Sigmoid colon (tissue), 6 donors: ENCODE measurements at regions not wholly inside any gene's neighbourhood (a gene's known extent, or its start where the extent isn't known, plus 50 kb on each side); places are given as distances from the start of the nearest gene placed in this dataset.

Experiments
- DNase-seq: peaks from one replicate; pipeline ENCODE4 v3.0.0-alpha.2; 2019
- H3K27ac ChIP-seq, 4 donors: fragments of 200-600 bp; sonication (generic); one replicate each; pipeline ENCODE4 v1.5.1; 2016 to 2019; ENCODE audit warnings: mild to moderate bottlenecking in 1 of 4
- H3K27me3 ChIP-seq, 3 donors: fragments of 200-600 bp; sonication (generic); one replicate each; pipeline ENCODE4 v1.5.1; 2019; ENCODE audit warnings: mild to moderate bottlenecking in 1 of 3
- H3K36me3 ChIP-seq, 4 donors: fragments of 200-600 bp; sonication (generic); one replicate each; pipeline ENCODE4 v1.5.1; 2016 to 2019
- H3K4me1 ChIP-seq, 4 donors: fragments of 200-600 bp; sonication (generic); one replicate each; pipeline ENCODE4 v1.5.1; 2017 to 2019
- H3K4me3 ChIP-seq, 4 donors: fragments of 200-600 bp; sonication (generic); one replicate each; pipeline ENCODE4 v1.5.1; 2017 to 2019; ENCODE audit warnings: mild to moderate bottlenecking in 2 of 4, moderate library complexity in 1 of 4
- H3K9me3 ChIP-seq, 4 donors: fragments of 200-600 bp in 3 of 4; sonication (generic) in 3 of 4; one replicate each; pipeline versions ENCODE4 v1.5.1 to v1.6.1; 2013 to 2019
- EP300 ChIP-seq, 4 donors: sonication (generic); formaldehyde crosslinking; IDR thresholded peaks; one replicate each; pipeline ENCODE4 v1.6.1; 2017; ENCODE audit warnings: antibody characterized with exemption in 4 of 4
- POLR2A ChIP-seq, 2 donors: fragments of 450-650 bp; IDR thresholded peaks; one replicate each; pipeline ENCODE4 v1.6.1; 2016; ENCODE audit warnings: antibody characterized with exemption in 2 of 2, mild to moderate bottlenecking in 2 of 2, moderate library complexity in 2 of 2
- POLR2AphosphoS5 ChIP-seq, 4 donors: sonication (generic); formaldehyde crosslinking; IDR thresholded peaks; one replicate each; pipeline ENCODE4 v1.6.1; 2017; ENCODE audit warnings: antibody characterized with exemption in 4 of 4
- WGBS, 2 donors: extraction: QIAGEN DNeasy Blood & Tissue Kit; methylation state at CpG; one replicate each; pipeline ENCODE4 v1.1.7; 2013; 5-methylcytosine and 5-hydroxymethylcytosine counted together
- intact Hi-C: fragments of 100-400 bp; cut with DNase I; formaldehyde crosslinking; loops from one replicate; pipeline ENCODE4 v1.15.1; 2023
- TF ChIP-seq, protein P1 (sequence below), 4 experiments: fragments of 450-650 bp in 3 of 4; fragments of 200-600 bp in 1 of 4; IDR thresholded peaks; one replicate each; pipeline ENCODE4 v1.5.1; 2016 to 2019; ENCODE audit warnings: antibody characterized with exemption in 4 of 4, mild to moderate bottlenecking in 3 of 4, moderate library complexity in 2 of 4
- donor health status: healthy with polysubstance abuse.
- donor health status: healthy.

DNA sequence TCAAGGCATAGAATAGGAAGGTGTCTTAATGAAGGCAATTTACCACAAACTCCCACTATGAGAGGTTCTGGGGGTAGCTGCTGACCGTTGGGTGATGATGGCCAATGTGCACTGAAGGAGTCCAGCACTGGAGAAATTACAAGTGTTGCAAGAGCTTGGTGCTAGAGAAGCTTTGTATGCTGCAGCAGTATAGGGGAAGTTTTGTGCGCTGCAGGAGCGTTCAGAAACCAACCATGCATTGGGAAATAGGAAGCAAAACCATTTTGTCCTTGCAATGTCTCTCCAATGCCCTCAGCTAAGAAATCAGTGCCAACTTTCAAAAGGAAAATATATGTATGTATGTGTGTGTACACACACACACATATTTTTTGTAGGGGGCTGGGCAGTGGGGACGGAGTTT, 441.6 kb upstream of the NAALADL2 start:
- DNase-seq: no peak
- H3K9me3 ChIP-seq: no peaks in the 10 kb centered on the region
- no peak overlapping the region for H3K27ac ChIP-seq
- H3K27me3 ChIP-seq: no peaks in the 10 kb centered on the region
- intact Hi-C loops: no loop called here
- no peaks in the 10 kb centered on the region for H3K36me3 ChIP-seq
- 77 to 89% methylated on average over 4 of the region's 4 CpGs for WGBS, 2 donors
- H3K4me1 ChIP-seq: no peaks in the 10 kb centered on the region
- TF ChIP-seq POLR2A (IDR thresholded peaks at IDR 0.05): no peak
- TF ChIP-seq, protein P1, sequence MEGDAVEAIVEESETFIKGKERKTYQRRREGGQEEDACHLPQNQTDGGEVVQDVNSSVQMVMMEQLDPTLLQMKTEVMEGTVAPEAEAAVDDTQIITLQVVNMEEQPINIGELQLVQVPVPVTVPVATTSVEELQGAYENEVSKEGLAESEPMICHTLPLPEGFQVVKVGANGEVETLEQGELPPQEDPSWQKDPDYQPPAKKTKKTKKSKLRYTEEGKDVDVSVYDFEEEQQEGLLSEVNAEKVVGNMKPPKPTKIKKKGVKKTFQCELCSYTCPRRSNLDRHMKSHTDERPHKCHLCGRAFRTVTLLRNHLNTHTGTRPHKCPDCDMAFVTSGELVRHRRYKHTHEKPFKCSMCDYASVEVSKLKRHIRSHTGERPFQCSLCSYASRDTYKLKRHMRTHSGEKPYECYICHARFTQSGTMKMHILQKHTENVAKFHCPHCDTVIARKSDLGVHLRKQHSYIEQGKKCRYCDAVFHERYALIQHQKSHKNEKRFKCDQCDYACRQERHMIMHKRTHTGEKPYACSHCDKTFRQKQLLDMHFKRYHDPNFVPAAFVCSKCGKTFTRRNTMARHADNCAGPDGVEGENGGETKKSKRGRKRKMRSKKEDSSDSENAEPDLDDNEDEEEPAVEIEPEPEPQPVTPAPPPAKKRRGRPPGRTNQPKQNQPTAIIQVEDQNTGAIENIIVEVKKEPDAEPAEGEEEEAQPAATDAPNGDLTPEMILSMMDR (IDR thresholded peaks at IDR 0.05): no peak
- TF ChIP-seq POLR2AphosphoS5 (IDR thresholded peaks at IDR 0.05): no peak
- no peak for TF ChIP-seq EP300 (IDR thresholded peaks at IDR 0.05)
- H3K4me3 ChIP-seq: no peak overlapping the region

- no peak overlapping the region for H3K4me3 ChIP-seq
- WGBS, 2 donors: 84 to 91% methylated on average over 1 of the region's 1 CpG
- H3K4me1 ChIP-seq: no peaks in the 10 kb centered on the region
- no peaks in the 10 kb centered on the region for H3K36me3 ChIP-seq
- no peak for TF ChIP-seq POLR2AphosphoS5 (IDR thresholded peaks at IDR 0.05)
- TF ChIP-seq, protein P1 (IDR thresholded peaks at IDR 0.05): no peak
- no peak for TF ChIP-seq EP300 (IDR thresholded peaks at IDR 0.05)
- no peak for TF ChIP-seq POLR2A (IDR thresholded peaks at IDR 0.05)
- no peak overlapping the region for H3K27ac ChIP-seq
- no peaks in the 10 kb centered on the region for H3K9me3 ChIP-seq
- DNase-seq: no peak
- intact Hi-C loops: no loop called here
- no peaks in the 10 kb centered on the region for H3K27me3 ChIP-seq
These were observed 439.9 kb upstream of the NAALADL2 start for GRCh38 chr3:174419216-174419615.

- no peaks in the 10 kb centered on the region for H3K9me3 ChIP-seq
- H3K27me3 ChIP-seq: no peaks in the 10 kb centered on the region
- 86 to 90% methylated on average over 2 of the region's 2 CpGs for WGBS, 2 donors
- intact Hi-C loops: no loop called here
- no peak for DNase-seq
- H3K4me1 ChIP-seq: no peaks in the 10 kb centered on the region
- no peak overlapping the region for H3K27ac ChIP-seq
- H3K36me3 ChIP-seq: no peaks in the 10 kb centered on the region
- TF ChIP-seq POLR2AphosphoS5 (IDR thresholded peaks at IDR 0.05): no peak
- TF ChIP-seq, protein P1 (IDR thresholded peaks at IDR 0.05): no peak
- no peak for TF ChIP-seq EP300 (IDR thresholded peaks at IDR 0.05)
- TF ChIP-seq POLR2A (IDR thresholded peaks at IDR 0.05): no peak
- no peak overlapping the region for H3K4me3 ChIP-seq
These were observed 435.2 kb upstream of the NAALADL2 start for GRCh38 chr3:174423936-174424335.

DNA sequence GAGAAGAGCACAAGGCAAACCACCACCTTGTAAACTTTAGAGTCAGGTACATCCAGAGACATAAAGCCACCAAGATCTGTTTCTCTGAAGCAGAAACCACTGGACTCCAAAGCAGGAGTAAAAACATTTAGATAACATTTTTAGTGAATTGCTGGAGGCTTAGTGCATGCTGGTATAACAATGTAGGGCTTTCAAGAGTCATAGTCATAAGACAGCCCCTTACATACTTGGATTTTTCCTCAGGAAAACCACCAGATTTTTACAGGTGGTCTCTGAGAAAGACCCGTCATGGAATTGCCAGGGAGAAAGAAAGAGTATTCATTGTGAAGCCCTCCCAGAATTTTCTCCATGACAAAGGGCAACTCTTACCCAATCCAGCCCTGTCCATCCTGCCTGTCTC, 434.5 kb upstream of the NAALADL2 start:
- 84 to 92% methylated on average over 1 of the region's 1 CpG for WGBS, 2 donors
- intact Hi-C loops: no loop called here
- Histone ChIP-seq H3K4me3 (no peak overlapping the region), H3K36me3 (no peaks in the 10 kb centered on the region), H3K27me3 (no peaks in the 10 kb centered on the region), H3K4me1 (no peaks in the 10 kb centered on the region), H3K27ac (no peak overlapping the region), H3K9me3 (no peaks in the 10 kb centered on the region)
- DNase-seq: no peak
- TF ChIP-seq, protein P1 (IDR thresholded peaks at IDR 0.05): no peak
- no peak for TF ChIP-seq POLR2A (IDR thresholded peaks at IDR 0.05)
- TF ChIP-seq EP300 (IDR thresholded peaks at IDR 0.05): no peak
- no peak for TF ChIP-seq POLR2AphosphoS5 (IDR thresholded peaks at IDR 0.05)

DNA sequence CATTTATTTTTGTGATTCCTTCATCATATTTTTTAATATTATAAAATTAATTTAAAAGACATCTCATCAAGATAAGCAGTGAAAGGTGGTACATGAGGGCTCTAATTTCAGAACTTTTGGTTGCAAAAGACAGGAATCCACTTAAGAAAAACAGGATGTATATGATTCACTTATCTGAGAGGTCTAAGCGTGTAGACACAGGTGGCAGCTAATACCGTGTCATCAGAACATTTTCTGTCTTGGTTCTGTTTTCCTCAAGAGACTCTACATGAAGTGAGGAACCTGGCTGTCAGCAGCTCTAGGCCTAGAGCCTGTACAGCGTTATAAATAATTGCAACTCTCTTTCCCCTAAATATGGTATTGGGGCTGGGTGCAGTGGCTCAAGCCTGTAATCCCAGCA, 433.7 kb upstream of the NAALADL2 start:
- Histone ChIP-seq H3K27me3 (no peaks in the 10 kb centered on the region), H3K36me3 (no peaks in the 10 kb centered on the region), H3K4me3 (no peak overlapping the region), H3K27ac (no peak overlapping the region), H3K9me3 (no peaks in the 10 kb centered on the region), H3K4me1 (no peaks in the 10 kb centered on the region)
- intact Hi-C loops: no loop called here
- WGBS, 2 donors: 92 to 93% methylated on average over 3 of the region's 3 CpGs
- no peak for DNase-seq
- no peak for TF ChIP-seq POLR2A (IDR thresholded peaks at IDR 0.05)
- TF ChIP-seq POLR2AphosphoS5 (IDR thresholded peaks at IDR 0.05): no peak
- TF ChIP-seq, protein P1 (IDR thresholded peaks at IDR 0.05): no peak
- no peak for TF ChIP-seq EP300 (IDR thresholded peaks at IDR 0.05)
